DOHH2 (cell line): ENCODE measurements at regions not wholly inside any gene's neighbourhood (a gene's known extent, or its start where the extent isn't known, plus 50 kb on each side); places are given as distances from the start of the nearest gene placed in this dataset.

Experiments
- EZH2phosphoT487 ChIP-seq: fragments of 200-600 bp; sonication (generic); IDR thresholded peaks from 2 replicates; pipeline ENCODE4 v1.6.1; 2017; ENCODE audit warnings: borderline replicate concordance, mild to moderate bottlenecking, antibody characterized with exemption, low read length, moderate library complexity, mixed read lengths
- TF ChIP-seq, protein P1 (sequence below): fragments of 200-600 bp; sonication (generic); IDR thresholded peaks from one replicate; pipeline ENCODE4 v1.5.1; 2014; ENCODE audit warnings: antibody characterized with exemption, mild to moderate bottlenecking, low read depth, low read length; ENCODE audit not compliant: poor library complexity, severe bottlenecking

DNA sequence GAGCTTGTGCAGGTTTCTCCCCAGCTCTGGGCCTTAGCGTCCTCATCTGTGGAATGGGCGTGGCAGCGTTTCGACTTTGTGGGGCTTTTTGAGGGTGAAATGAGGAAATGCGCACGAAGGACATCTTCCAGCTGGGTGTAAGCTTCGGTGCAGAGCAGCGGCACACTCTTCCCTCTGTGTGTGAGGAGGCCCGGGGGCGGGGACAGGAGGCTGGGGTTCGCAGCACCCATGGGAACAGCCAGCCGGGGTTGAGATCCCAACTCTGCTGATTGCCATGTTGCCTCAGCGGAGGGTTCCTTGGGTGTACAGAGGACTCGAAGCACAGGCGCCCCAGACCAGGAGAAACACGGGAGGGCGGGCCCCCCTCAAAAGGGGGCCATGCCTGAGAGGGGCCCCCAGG lies 265.6 kb downstream of the NSG2 start:
- TF ChIP-seq, protein P1, sequence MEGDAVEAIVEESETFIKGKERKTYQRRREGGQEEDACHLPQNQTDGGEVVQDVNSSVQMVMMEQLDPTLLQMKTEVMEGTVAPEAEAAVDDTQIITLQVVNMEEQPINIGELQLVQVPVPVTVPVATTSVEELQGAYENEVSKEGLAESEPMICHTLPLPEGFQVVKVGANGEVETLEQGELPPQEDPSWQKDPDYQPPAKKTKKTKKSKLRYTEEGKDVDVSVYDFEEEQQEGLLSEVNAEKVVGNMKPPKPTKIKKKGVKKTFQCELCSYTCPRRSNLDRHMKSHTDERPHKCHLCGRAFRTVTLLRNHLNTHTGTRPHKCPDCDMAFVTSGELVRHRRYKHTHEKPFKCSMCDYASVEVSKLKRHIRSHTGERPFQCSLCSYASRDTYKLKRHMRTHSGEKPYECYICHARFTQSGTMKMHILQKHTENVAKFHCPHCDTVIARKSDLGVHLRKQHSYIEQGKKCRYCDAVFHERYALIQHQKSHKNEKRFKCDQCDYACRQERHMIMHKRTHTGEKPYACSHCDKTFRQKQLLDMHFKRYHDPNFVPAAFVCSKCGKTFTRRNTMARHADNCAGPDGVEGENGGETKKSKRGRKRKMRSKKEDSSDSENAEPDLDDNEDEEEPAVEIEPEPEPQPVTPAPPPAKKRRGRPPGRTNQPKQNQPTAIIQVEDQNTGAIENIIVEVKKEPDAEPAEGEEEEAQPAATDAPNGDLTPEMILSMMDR: no peak
- no peak for TF ChIP-seq EZH2phosphoT487
